ENCODE measurements at regions not wholly inside any gene's neighbourhood (a gene's known extent, or its start where the extent isn't known, plus 50 kb on each side); places are given as distances from the start of the nearest gene placed in this dataset.
"Not testable (repeated sequence)": the region's sequence is repeated elsewhere in the genome, so short reads cannot be mapped to it uniquely, and the experiment has no call there.

DNA sequence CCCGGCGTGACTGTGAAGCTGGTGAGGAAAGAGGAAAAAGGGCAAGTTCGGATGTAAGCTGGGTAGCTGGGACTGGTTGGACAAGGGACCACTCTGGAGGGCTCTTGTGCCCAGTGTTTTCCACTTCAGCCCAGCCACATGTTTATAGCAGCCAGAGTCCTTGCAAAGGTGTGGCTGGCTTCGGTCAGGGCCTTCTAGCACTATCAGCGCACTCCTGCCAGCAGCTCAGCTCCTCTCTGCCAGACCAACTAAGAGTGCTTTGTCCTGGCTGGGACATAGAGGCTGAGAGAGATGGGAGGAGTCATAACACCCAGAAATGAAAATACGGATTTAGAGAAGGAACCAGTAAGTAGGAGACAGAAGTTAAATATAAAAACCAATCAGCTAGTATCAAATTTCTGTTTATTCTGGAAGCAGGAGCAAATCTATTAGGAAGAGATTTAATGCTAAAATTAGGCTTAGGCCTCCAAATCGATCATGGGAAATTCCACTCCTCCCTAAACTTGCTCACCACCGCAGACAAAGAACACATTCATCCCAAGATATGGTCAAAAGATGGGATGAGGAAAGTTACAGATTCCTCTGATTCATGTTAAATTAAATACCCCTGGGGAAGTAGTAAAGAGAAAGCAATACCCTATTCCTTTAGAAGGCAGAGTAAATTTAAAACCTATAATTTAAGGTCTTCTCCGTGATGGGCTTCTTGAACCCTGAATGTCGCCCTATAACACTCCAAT lies 135.0 kb downstream of the RALA start:
- DNase-seq (ENCODE audit: low read depth in 2 of 2): no peak

DNA sequence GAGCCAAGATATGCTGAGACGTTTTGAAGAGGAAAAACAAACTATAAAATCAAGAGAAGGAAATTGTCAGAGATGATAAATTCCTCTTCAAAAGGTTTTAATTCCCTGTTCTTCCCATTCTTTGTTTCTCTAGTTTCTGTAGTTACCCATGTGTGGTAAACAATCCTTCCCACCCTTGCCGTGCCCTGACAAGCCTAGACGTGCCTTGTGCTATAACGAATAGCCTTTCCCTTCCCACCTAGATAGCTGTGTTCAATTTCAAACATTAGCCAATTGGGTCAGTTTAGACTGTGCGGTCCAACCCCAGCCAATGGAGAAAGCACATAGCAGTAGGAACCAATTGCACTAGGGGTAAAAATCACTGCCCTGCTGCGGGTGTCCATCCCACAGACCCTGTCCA lies 138.1 kb downstream of the RALA start:
- DNase-seq (ENCODE audit: low read depth in 2 of 2): no peak

- not testable (repeated sequence) for DNase-seq (ENCODE audit: low read depth in 2 of 2)
Measured at GRCh38 chr7:39762466-39762865, 139.1 kb downstream of the RALA start.

- not testable (repeated sequence) for DNase-seq (ENCODE audit: low read depth in 2 of 2)
Measured at GRCh38 chr7:39762881-39763280, 139.5 kb downstream of the RALA start.

GRCh38 chr7:39765833-39766232 lies 142.5 kb downstream of the RALA start:
- DNase-seq (ENCODE audit: low read depth in 2 of 2): not testable (repeated sequence)

DNA sequence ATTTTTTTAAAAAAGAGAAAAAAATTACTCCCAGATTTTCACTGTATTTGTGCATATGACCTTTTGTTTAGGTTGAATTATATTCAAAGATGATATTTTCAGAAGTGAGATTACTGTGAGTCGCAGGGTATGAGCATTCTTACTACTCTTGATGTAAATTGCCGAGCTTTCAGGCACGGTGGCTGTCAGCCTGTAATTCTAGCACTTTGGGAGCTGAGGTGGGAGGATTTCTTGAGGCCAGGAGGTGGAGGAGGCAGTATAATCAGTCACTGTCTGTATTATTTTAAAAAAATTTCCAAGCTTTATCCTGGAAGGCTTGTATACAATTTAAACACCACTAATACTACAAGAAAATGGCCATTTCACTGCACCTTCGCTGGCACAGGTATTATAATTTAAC lies 145.1 kb downstream of the RALA start:
- DNase-seq (ENCODE audit: low read depth in 2 of 2): not testable (repeated sequence)

DNA sequence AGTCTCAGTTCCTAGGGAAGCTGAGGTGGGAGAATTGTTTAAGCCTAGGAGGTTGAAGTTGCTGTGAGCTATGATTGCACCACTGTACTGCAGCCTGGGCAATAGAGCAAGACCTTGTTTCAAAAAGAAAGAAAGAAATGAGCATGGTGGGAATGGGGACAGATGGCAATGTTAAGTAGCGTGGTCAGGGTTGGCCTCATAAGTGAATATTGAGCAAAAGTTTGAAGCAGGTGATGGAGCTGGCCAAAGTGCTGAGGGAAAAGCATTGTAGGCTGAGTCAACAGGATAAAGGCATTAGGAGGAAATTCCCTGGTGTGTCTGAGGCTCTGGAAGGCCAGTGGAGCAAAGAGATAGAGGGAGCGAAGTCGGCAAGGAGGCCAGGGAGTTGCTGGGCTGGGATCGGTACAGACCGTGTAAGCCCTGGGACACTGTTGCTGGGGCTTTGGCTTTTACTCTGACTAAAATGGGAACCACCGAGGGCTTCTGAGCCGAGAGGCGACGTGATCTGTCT lies 151.0 kb downstream of the RALA start:
- not testable (repeated sequence) for DNase-seq (ENCODE audit: low read depth in 2 of 2)

GRCh38 chr7:39781557-39781956 lies 158.2 kb downstream of the RALA start:
- not testable (repeated sequence) for DNase-seq (ENCODE audit: low read depth in 2 of 2)

- not testable (repeated sequence) for DNase-seq (ENCODE audit: low read depth in 2 of 2)
Measured at GRCh38 chr7:39786440-39786839, 163.1 kb downstream of the RALA start.

GRCh38 chr7:39791035-39791434 lies 159.0 kb upstream of the CDK13 start:
- not testable (repeated sequence) for DNase-seq (ENCODE audit: low read depth in 2 of 2)

GRCh38 chr7:39791911-39792310 lies 158.1 kb upstream of the CDK13 start:
- DNase-seq (ENCODE audit: low read depth in 2 of 2): not testable (repeated sequence)

DNA sequence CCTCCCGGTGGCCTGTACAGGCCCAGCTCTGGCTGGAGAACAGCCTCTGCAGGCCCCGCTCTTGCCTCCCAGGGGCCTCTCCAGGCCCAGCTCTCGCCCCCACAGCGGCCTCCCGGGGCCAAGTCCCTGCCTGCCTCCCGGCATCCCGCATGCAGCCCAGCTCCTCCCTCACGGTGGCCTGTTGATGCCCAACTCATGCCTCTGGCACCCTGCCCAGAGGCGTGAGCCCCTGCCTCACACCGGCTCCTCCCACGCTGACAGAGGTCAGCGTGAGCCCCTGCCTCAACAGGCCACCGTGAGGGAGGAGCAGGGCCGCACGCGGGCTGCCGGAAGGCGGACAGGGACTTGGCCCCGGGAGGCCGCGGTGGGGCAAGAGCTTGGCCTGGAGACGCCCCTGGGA lies 157.0 kb upstream of the CDK13 start:
- not testable (repeated sequence) for DNase-seq (ENCODE audit: low read depth in 2 of 2)

DNA sequence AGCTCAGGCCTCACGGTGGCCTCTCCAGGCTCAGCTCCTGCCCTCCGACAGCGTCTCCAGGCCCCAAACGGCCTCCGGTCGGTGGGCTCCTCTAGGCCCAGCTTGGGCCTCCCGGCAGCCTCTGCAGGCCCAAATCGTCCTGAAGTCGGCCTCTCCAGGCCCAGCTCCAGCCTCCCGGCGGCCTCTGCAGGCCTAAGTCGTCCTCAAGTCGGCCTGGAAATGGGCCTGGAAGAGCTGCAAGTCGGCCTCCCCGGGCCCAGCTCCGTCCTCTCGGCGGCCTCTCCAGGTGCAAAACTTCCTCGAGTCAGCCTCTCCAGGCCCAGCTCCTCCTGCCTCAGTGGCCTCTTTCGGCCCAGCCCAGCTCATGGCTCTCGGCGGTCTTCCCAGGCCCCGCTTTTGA lies 156.2 kb upstream of the CDK13 start:
- DNase-seq (ENCODE audit: low read depth in 2 of 2): not testable (repeated sequence)

DNA sequence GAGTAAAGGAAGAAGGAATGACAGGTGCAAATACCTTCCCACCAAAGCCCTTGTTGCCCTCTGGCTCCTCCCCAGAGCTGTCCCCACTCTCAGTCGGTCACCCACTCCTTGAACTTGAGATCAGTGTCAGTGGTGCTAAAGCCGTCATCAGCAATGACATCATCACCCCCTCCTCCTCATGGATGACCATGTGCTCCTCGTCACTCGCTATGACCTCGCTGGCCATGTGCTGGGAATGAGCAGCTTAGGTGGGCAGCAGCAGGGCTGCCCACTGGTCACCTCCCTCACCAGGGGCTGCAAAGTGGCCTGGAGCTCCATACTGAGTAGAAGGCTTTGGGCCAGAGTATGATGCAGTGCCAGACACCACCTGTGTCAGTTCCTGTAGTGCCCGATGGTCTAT lies 153.1 kb upstream of the CDK13 start:
- not testable (repeated sequence) for DNase-seq (ENCODE audit: low read depth in 2 of 2)

- DNase-seq (ENCODE audit: low read depth in 2 of 2): not testable (repeated sequence)
Measured at GRCh38 chr7:39798077-39798476, 152.0 kb upstream of the CDK13 start.

DNA sequence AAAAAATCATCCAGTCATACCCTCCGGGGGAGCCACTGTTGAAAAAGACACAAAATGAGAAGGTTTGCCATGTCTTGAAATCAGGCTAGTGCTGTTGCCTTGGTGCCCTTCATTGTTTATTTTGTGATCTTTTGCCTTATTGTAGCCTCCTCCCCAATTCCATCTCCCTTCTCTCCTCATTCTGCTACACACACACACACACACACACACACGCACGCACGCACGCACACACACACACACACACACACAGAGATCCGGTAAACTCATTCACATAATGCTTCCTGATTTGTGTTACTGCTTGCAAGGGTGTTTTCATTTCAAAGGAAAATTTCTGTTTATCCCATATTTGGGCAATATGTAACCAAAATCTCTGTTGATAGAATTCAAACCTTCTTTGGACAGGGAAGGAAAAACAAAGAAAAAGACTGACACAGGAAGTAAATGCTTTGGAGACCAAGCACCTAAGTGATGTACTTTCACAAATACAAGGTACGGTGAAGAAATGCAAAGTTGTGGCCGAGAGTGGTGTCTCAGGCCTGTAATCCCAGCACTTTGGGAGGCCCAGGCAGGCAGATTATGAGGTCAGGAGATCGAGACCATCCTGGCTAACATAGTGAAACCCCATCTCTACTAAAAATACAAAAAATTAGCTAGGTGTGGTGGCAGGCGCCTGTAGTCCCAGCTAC lies 141.1 kb upstream of the CDK13 start:
- no peak for DNase-seq (ENCODE audit: low read depth in 2 of 2)

- DNase-seq (ENCODE audit: low read depth in 2 of 2): no peak
Measured at GRCh38 chr7:39810204-39810642, 139.8 kb upstream of the CDK13 start.

- DNase-seq (ENCODE audit: low read depth in 2 of 2): no peak
Measured at GRCh38 chr7:39810710-39811109, 139.3 kb upstream of the CDK13 start.

DNA sequence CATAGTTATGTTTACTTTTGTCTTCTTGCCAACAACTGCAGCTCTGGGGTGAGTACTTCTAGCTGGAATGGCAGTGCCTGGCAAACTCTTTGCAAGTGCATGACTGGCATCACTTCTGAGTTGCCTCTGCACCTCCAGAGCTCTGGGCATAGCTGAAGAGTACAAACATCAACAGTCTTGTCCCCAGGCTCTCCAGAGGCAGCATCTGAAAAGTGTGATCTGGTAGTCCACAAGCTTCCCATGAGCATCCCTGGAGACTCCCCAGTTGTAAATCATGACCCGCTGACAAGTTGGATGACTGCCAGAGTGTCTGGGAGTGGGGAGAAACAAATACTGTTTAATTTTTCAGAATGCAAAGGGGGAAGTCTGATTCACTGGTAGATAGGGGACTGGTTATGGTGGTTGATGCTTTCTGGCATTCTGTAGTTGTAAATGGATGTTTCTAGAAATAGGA lies 138.9 kb upstream of the CDK13 start:
- DNase-seq (ENCODE audit: low read depth in 2 of 2): peak; percentile 34 to 74

DNA sequence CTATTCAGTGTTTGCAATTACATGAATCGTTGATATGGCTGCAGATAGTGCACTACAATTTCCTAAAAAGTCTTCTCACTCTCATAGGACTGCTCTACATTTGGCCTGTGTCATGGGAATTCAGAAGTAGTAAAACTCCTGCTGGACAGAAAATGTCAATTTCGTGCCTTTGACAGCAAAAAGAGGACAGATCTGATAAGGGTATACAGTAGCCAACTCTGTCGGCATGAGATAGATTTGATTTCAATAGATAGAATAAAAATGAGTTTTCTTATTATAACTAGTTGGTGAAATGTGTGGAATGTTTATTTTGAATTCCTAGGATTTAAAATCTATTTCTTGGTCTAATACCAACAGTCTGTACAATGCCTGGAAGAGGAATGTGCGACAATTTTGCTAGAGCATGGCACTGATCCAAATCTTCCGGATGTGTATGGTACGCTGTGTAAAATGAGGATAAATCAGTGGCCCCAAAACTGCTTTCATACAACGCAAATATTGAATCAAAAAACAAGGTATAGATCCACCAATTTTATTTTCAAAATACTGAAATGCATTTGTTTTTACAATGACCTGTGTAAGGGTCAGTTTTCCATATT lies 133.5 kb upstream of the CDK13 start:
- DNase-seq (ENCODE audit: low read depth in 2 of 2): peak; percentile 24 to 44

DNA sequence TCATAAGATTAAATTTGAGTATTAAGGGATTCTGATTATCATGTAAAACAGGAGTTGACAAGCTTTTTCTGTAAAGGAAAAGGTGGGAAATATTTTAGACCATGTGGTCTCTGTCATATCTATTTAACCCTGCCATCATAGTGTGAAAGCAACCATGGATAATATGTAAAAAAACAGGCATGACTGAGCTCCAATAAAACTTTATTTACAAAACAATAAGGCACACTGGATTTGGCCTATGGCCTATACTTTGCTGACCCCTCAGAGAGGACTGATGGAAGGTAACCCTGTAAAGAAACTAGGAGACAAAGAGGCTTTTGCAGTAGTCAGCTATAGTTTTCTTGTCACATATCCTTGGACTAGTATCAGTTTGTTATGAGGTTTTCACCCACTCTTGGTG lies 130.5 kb upstream of the CDK13 start:
- DNase-seq (ENCODE audit: low read depth in 2 of 2): no peak
